Caco-2 (cell line): ENCODE measurements at regions not wholly inside any gene's neighbourhood (a gene's known extent, or its start where the extent isn't known, plus 50 kb on each side); places are given as distances from the start of the nearest gene placed in this dataset.

Experiments
- BruUV-seq: library from RNA; stranded (reverse); fragments of 400-500 nt; replicated peaks from 2 replicates; lab custom pipeline; 2021; lab: Mats Ljungman, UMichigan
- CTCF ChIA-PET: fragments of 300-600 bp; sonication (Branson Sonifier 250); formaldehyde crosslinking; loops from one replicate; lab custom pipeline; 2022; ENCODE audit warnings: antibody characterized with exemption; lab: Charles Lee
- POLR2A ChIA-PET: fragments of 300-600 bp; sonication (Branson Sonifier 250); formaldehyde crosslinking; loops from one replicate; lab custom pipeline; 2022; ENCODE audit warnings: antibody characterized with exemption; lab: Charles Lee
- DNase-seq, 2 experiments: peaks; one replicate each; pipeline versions ENCODE4 v3.0.0 to v3.0.0-alpha.2; 2020 to 2022
- H3K27me3 ChIP-seq: replicated peaks from 2 replicates; pipeline ENCODE4 v1.6.0; 2011; ENCODE audit warnings: low read length; ENCODE audit not compliant: control insufficient read depth, insufficient read depth
- H3K36me3 ChIP-seq: 2 replicates; pipeline ENCODE4 v1.5.1; 2011; ENCODE audit warnings: low read length; ENCODE audit not compliant: control insufficient read depth, insufficient read depth
- H3K4me1 ChIP-seq: fragments of 250-450 bp; sonication (Bioruptor Pico); 2 replicates; pipeline ENCODE4 v1.5.1; 2020; ENCODE audit warnings: mild to moderate bottlenecking
- H3K4me3 ChIP-seq: 2 replicates; pipeline ENCODE4 v1.5.1; 2011; ENCODE audit warnings: low read depth, mild to moderate bottlenecking, control low read depth, low read length
- H3K9me3 ChIP-seq: fragments of 250-450 bp; sonication (Bioruptor Pico); 2 replicates; pipeline ENCODE4 v1.5.1; 2020; ENCODE audit warnings: mild to moderate bottlenecking, moderate library complexity
- H3K27ac Mint-ChIP-seq: one replicate; pipeline ENCODE4 v1.8.0; 2022; ENCODE audit warnings: mixed read lengths; ENCODE audit not compliant: unreplicated experiment
- H3K27me3 Mint-ChIP-seq: one replicate; pipeline ENCODE4 v1.8.0; 2022; ENCODE audit warnings: mixed read lengths; ENCODE audit not compliant: insufficient read depth, unreplicated experiment
- H3K36me3 Mint-ChIP-seq: one replicate; pipeline ENCODE4 v1.8.0; 2022; ENCODE audit warnings: mild to moderate bottlenecking, mixed read lengths; ENCODE audit not compliant: insufficient read depth, unreplicated experiment
- H3K4me1 Mint-ChIP-seq: one replicate; pipeline ENCODE4 v1.8.0; 2022; ENCODE audit warnings: low read depth, mixed read lengths; ENCODE audit not compliant: unreplicated experiment
- H3K4me3 Mint-ChIP-seq: one replicate; pipeline ENCODE4 v1.8.0; 2022; ENCODE audit warnings: mild to moderate bottlenecking, moderate library complexity, mixed read lengths; ENCODE audit not compliant: unreplicated experiment
- H3K9me3 Mint-ChIP-seq: one replicate; pipeline ENCODE4 v1.8.0; 2022; ENCODE audit warnings: mixed read lengths; ENCODE audit not compliant: unreplicated experiment
- intact Hi-C: fragments of 100-400 bp; cut with micrococcal nuclease; formaldehyde crosslinking; loops from one replicate; pipeline ENCODE4 v1.10.0; 2022; ENCODE audit not compliant: unreplicated experiment
- TF ChIP-seq, protein P1 (sequence below), 2 experiments: fragments of 200-600 bp in 1 of 2; IDR thresholded peaks; 1 replicate in 1 of 2; 2 replicates in 1 of 2; pipeline versions ENCODE4 v1.5.1 to v1.8.0; 2011 to 2022; ENCODE audit warnings: antibody characterized with exemption in 1 of 2, control low read depth in 1 of 2, inconsistent platforms in 1 of 2, low read depth in 1 of 2, low read length in 1 of 2, mild to moderate bottlenecking in 1 of 2, moderate library complexity in 1 of 2; ENCODE audit not compliant: insufficient read depth in 1 of 2, severe bottlenecking in 1 of 2, unreplicated experiment in 1 of 2

DNA sequence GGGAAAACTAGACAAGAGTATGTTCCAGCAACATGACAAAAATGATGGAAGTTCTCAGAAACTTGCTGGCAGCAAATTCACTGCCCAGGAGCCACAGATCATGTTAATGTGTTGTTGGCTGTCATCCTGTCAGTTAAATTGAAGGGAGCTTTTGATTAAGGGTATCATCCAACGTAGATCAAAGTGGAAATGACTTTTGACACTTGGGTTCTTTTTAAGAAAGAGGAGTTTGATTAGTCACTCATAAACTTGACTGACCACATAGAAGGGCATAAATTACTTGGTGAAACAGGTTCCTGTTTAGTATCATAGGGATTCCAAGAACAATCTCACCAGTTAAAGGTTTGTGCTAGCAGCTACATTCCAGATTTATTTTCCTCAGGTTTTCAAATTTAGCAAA, 288.7 kb downstream of the CSNK1G3 start:
- no TSS peak for BruUV-seq
- intact Hi-C loops, result no loop called here
- DNase-seq, result no peak
- Mint-ChIP-seq H3K9me3 (no peaks in the 10 kb centered on the region), H3K36me3 (peaks cover 5% of the 10 kb centered on the region), H3K4me3 (no peak overlapping the region), H3K27ac (no peak overlapping the region), H3K4me1 (no peaks in the 10 kb centered on the region), H3K27me3 (no peaks in the 10 kb centered on the region)
- Histone ChIP-seq H3K27me3 (no peaks in the 10 kb centered on the region), H3K4me1 (no peaks in the 10 kb centered on the region), H3K9me3 (no peaks in the 10 kb centered on the region), H3K4me3 (no peak overlapping the region), H3K36me3 (no peaks in the 10 kb centered on the region)
- ChIA-PET POLR2A (no interaction called here), CTCF (no interaction called here)
- TF ChIP-seq, protein P1, sequence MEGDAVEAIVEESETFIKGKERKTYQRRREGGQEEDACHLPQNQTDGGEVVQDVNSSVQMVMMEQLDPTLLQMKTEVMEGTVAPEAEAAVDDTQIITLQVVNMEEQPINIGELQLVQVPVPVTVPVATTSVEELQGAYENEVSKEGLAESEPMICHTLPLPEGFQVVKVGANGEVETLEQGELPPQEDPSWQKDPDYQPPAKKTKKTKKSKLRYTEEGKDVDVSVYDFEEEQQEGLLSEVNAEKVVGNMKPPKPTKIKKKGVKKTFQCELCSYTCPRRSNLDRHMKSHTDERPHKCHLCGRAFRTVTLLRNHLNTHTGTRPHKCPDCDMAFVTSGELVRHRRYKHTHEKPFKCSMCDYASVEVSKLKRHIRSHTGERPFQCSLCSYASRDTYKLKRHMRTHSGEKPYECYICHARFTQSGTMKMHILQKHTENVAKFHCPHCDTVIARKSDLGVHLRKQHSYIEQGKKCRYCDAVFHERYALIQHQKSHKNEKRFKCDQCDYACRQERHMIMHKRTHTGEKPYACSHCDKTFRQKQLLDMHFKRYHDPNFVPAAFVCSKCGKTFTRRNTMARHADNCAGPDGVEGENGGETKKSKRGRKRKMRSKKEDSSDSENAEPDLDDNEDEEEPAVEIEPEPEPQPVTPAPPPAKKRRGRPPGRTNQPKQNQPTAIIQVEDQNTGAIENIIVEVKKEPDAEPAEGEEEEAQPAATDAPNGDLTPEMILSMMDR (IDR thresholded peaks at IDR 0.05; ENCODE audit: insufficient read depth in 1 of 2, low read depth in 1 of 2, low read length in 1 of 2, severe bottlenecking in 1 of 2, unreplicated experiment in 1 of 2), result no peak

DNA sequence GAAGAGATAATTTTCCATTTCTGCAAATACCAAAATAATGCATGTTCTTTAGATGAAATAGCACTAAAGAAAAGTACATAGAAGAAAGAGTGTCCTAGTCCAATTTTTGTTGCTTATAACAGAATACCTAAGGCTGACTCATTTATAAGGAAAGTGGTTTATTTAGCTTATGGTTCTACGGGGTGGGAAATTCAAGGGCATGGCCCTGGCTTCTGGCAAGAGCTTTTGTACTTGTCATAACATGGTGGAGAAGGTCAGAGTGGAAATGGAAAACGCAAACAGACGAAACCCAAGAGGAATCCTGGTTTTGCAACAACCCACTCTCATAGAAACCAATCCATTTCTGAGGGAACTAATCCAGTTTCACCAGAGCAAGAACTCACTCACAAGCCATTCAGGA, 283.7 kb downstream of the CSNK1G3 start:
- no peak overlapping the region for H3K27ac Mint-ChIP-seq

DNA sequence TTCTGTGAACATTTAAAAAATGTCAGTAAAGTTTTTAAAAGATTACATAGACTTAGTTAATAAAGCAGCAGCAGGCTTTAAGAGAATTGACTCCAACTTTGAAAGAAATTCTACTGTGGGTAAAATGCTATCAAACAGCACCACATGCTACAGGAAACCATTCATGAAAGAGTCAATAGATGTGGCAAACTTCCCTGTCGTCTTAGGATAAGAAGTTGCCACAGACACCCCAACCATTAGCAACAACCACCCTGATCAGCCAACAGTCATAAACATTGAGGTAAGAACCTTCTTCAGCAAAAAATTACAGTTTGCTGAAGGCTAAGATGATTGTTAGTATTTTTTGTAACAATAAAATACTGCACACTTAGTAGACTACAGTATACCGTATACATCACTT, 278.2 kb downstream of the CSNK1G3 start:
- Mint-ChIP-seq H3K9me3 (peaks cover 10% of the 10 kb centered on the region), H3K27ac (no peak overlapping the region), H3K4me1 (no peaks in the 10 kb centered on the region), H3K27me3 (no peaks in the 10 kb centered on the region), H3K36me3 (no peaks in the 10 kb centered on the region), H3K4me3 (no peak overlapping the region)
- POLR2A ChIA-PET, result no interaction called here
- H3K9me3 ChIP-seq, result peaks cover 4% of the 10 kb centered on the region
- TF ChIP-seq, protein P1 (IDR thresholded peaks at IDR 0.05; ENCODE audit: insufficient read depth in 1 of 2, low read depth in 1 of 2, low read length in 1 of 2, severe bottlenecking in 1 of 2, unreplicated experiment in 1 of 2), result no peak
- H3K4me3 ChIP-seq, result no peak overlapping the region
- CTCF ChIA-PET, result no interaction called here
- H3K27me3 ChIP-seq, result no peaks in the 10 kb centered on the region
- no peaks in the 10 kb centered on the region for H3K4me1 ChIP-seq
- BruUV-seq, result no TSS peak
- H3K36me3 ChIP-seq, result no peaks in the 10 kb centered on the region
- intact Hi-C loops, result no loop called here
- DNase-seq, result no peak

More for the DNA sequence above, 283.7 kb downstream of the CSNK1G3 start:
- CTCF ChIA-PET, result no interaction called here
- no peaks in the 10 kb centered on the region for H3K4me1 ChIP-seq
- no peak for DNase-seq
- H3K36me3 ChIP-seq, result no peaks in the 10 kb centered on the region
- H3K27me3 ChIP-seq, result no peaks in the 10 kb centered on the region
- intact Hi-C loops, result no loop called here
- POLR2A ChIA-PET, result no interaction called here
- BruUV-seq, result no TSS peak
- H3K9me3 Mint-ChIP-seq, result no peaks in the 10 kb centered on the region
- TF ChIP-seq, protein P1 (IDR thresholded peaks at IDR 0.05; ENCODE audit: insufficient read depth in 1 of 2, low read depth in 1 of 2, low read length in 1 of 2, severe bottlenecking in 1 of 2, unreplicated experiment in 1 of 2), result no peak
- no peaks in the 10 kb centered on the region for H3K4me1 Mint-ChIP-seq
- H3K4me3 ChIP-seq, result no peak overlapping the region
- H3K4me3 Mint-ChIP-seq, result no peak overlapping the region
- no peaks in the 10 kb centered on the region for H3K27me3 Mint-ChIP-seq
- H3K36me3 Mint-ChIP-seq, result peaks cover 5% of the 10 kb centered on the region
- no peaks in the 10 kb centered on the region for H3K9me3 ChIP-seq
